Uterus (tissue), 3 donors: ENCODE measurements at regions not wholly inside any gene's neighbourhood (a gene's known extent, or its start where the extent isn't known, plus 50 kb on each side); places are given as distances from the start of the nearest gene placed in this dataset.

Experiments used
- DNase-seq, 2 donors: peaks; one replicate each; pipeline ENCODE4 v3.0.0-alpha.2; 2019 to 2020
- H3K27ac ChIP-seq, 2 donors: fragments of 200-600 bp; sonication (generic); 1 replicate in 1 of 2; 2 replicates in 1 of 2; pipeline ENCODE4 v1.5.1; 2016 to 2018
- H3K27me3 ChIP-seq, 2 donors: fragments of 200-600 bp; sonication (generic); one replicate each; pipeline ENCODE4 v1.5.1; 2018 to 2019; ENCODE audit warnings: control low read depth in 1 of 2
- H3K36me3 ChIP-seq, 2 donors: fragments of 200-600 bp; sonication (generic); one replicate each; pipeline ENCODE4 v1.5.1; 2019; ENCODE audit warnings: control low read depth in 1 of 2
- H3K4me1 ChIP-seq, 2 donors: fragments of 200-600 bp; sonication (generic); one replicate each; pipeline ENCODE4 v1.5.1; 2018 to 2019; ENCODE audit warnings: control low read depth in 1 of 2
- H3K4me3 ChIP-seq, 2 donors: fragments of 200-600 bp; sonication (generic); 1 replicate in 1 of 2; 2 replicates in 1 of 2; pipeline ENCODE4 v1.5.1; 2018 to 2019; ENCODE audit warnings: mild to moderate bottlenecking in 1 of 2
- H3K9me3 ChIP-seq, 2 donors: fragments of 200-600 bp; sonication (generic); one replicate each; pipeline ENCODE4 v1.5.1; 2019; ENCODE audit warnings: control low read depth in 1 of 2
- CTCF ChIP-seq, 4 experiments: fragments of 200-600 bp in 2 of 4; fragments of 450-650 bp in 2 of 4; sonication (generic) in 2 of 4; IDR thresholded peaks; one replicate each; pipeline ENCODE4 v1.5.1; 2016 to 2019; ENCODE audit warnings: antibody characterized with exemption in 4 of 4, mild to moderate bottlenecking in 2 of 4, moderate library complexity in 1 of 4
- POLR2A ChIP-seq, 2 donors: fragments of 450-650 bp; IDR thresholded peaks; one replicate each; pipeline ENCODE4 v1.6.1; 2016; ENCODE audit warnings: antibody characterized with exemption in 2 of 2, mild to moderate bottlenecking in 1 of 2, moderate library complexity in 1 of 2
- intact Hi-C: fragments of 100-400 bp; cut with DNase I; formaldehyde crosslinking; loops from one replicate; pipeline ENCODE4 v1.15.1; 2023; ENCODE audit warnings: low total_unique reads
- donor health status: DM: yes; HTN: yes; CAD: no.

GRCh38 chr1:69244211-69244610, 323.5 kb upstream of the LRRC7 start:
- no peaks in the 10 kb centered on the region for H3K4me1 ChIP-seq
- H3K36me3 ChIP-seq: no peaks in the 10 kb centered on the region
- H3K27ac ChIP-seq: no peak overlapping the region
- no peak overlapping the region for H3K4me3 ChIP-seq
- TF ChIP-seq POLR2A (IDR thresholded peaks at IDR 0.05) (no peak), CTCF (IDR thresholded peaks at IDR 0.05) (no peak)
- H3K27me3 ChIP-seq: no peaks in the 10 kb centered on the region
- DNase-seq: no peak
- no peaks in the 10 kb centered on the region for H3K9me3 ChIP-seq
- intact Hi-C loops: no loop called here

- Histone ChIP-seq H3K9me3 (no peaks in the 10 kb centered on the region), H3K4me1 (no peaks in the 10 kb centered on the region), H3K27ac (no peak overlapping the region), H3K36me3 (no peaks in the 10 kb centered on the region), H3K27me3 (no peaks in the 10 kb centered on the region), H3K4me3 (no peak overlapping the region)
- intact Hi-C loops: no loop called here
- TF ChIP-seq CTCF (IDR thresholded peaks at IDR 0.05) (no peak), POLR2A (IDR thresholded peaks at IDR 0.05) (no peak)
- DNase-seq: no peak
Observed at GRCh38 chr1:69246109-69246508, 321.6 kb upstream of the LRRC7 start.

GRCh38 chr1:69246710-69247109, 321.0 kb upstream of the LRRC7 start:
- Histone ChIP-seq H3K4me3 (no peak overlapping the region), H3K9me3 (no peaks in the 10 kb centered on the region), H3K36me3 (no peaks in the 10 kb centered on the region), H3K27ac (no peak overlapping the region), H3K4me1 (no peaks in the 10 kb centered on the region), H3K27me3 (no peaks in the 10 kb centered on the region)
- TF ChIP-seq POLR2A (IDR thresholded peaks at IDR 0.05) (no peak), CTCF (IDR thresholded peaks at IDR 0.05) (no peak)
- no peak for DNase-seq
- intact Hi-C loops: no loop called here

- TF ChIP-seq CTCF (IDR thresholded peaks at IDR 0.05) (no peak), POLR2A (IDR thresholded peaks at IDR 0.05) (no peak)
- no peak overlapping the region for H3K27ac ChIP-seq
- no peaks in the 10 kb centered on the region for H3K27me3 ChIP-seq
- no peak for DNase-seq
- no peaks in the 10 kb centered on the region for H3K36me3 ChIP-seq
- intact Hi-C loops: no loop called here
- no peak overlapping the region for H3K4me3 ChIP-seq
- H3K9me3 ChIP-seq: no peaks in the 10 kb centered on the region
- no peaks in the 10 kb centered on the region for H3K4me1 ChIP-seq
Observed at GRCh38 chr1:69252696-69253095, 315.0 kb upstream of the LRRC7 start.

GRCh38 chr1:69256036-69256435, 311.7 kb upstream of the LRRC7 start:
- no peak overlapping the region for H3K27ac ChIP-seq
- no peaks in the 10 kb centered on the region for H3K4me1 ChIP-seq
- H3K4me3 ChIP-seq: no peak overlapping the region
- no peaks in the 10 kb centered on the region for H3K36me3 ChIP-seq
- no peaks in the 10 kb centered on the region for H3K27me3 ChIP-seq
- intact Hi-C loops: no loop called here
- DNase-seq: no peak
- H3K9me3 ChIP-seq: no peaks in the 10 kb centered on the region
- TF ChIP-seq CTCF (IDR thresholded peaks at IDR 0.05) (no peak), POLR2A (IDR thresholded peaks at IDR 0.05) (no peak)
